A549 (cell line): ENCODE measurements at regions not wholly inside any gene's neighbourhood (a gene's known extent, or its start where the extent isn't known, plus 50 kb on each side); places are given as distances from the start of the nearest gene placed in this dataset.

Experiments used
- ATAC-seq, 2 experiments: fragments of 200-7000 bp in 1 of 2; fragments of >200 bp in 1 of 2; cut with Nextera tagmentation in 1 of 2; cut with Tn5 transposase in 1 of 2; 3 replicates each; pipeline versions ENCODE4 v1.8.0 to v1.9.1; 2018 to 2020; ENCODE audit warnings: mild to moderate bottlenecking in 1 of 2, moderate library complexity in 1 of 2
- CTCF ChIA-PET: fragments of 300-600 bp; sonication (Branson Sonifier 250); formaldehyde crosslinking; extraction: SDS; loops from one replicate; lab custom pipeline; 2021; ENCODE audit warnings: antibody characterized with exemption, inconsistent platforms; lab: Yijun Ruan, JAX
- POLR2A ChIA-PET: fragments of 350-600 bp; formaldehyde crosslinking; extraction: SDS; loops from one replicate; lab custom pipeline; 2021; ENCODE audit warnings: antibody characterized with exemption, inconsistent platforms; lab: Yijun Ruan, JAX
- DNase-seq, 2 experiments: peaks; one replicate each; pipeline versions ENCODE4 v3.0.0 to v3.0.0-alpha.2; 2011 to 2016; ENCODE audit warnings: low read depth in 1 of 2, low spot score in 1 of 2
- FAIRE-seq: peaks from 2 replicates; lab custom pipeline; 2011; peaks lifted over from hg19 to GRCh38; lab: Jason Lieb, UNC
- H3K27ac ChIP-seq, 2 experiments: fragments of >200 bp; sonication (Bioruptor Twin); formaldehyde crosslinking; 3 replicates each; pipeline ENCODE4 v1.5.1; 2016 to 2017
- H3K4me1 ChIP-seq: fragments of >200 bp; sonication (Bioruptor Twin); formaldehyde crosslinking; 3 replicates; pipeline ENCODE4 v1.6.1; 2016
- H3K4me2 ChIP-seq: fragments of >200 bp; sonication (Bioruptor Twin); formaldehyde crosslinking; 3 replicates; pipeline ENCODE4 v1.6.1; 2016
- H3K4me3 ChIP-seq: fragments of >200 bp; sonication (Bioruptor Twin); formaldehyde crosslinking; 3 replicates; pipeline ENCODE4 v1.5.1; 2016
- H3K9me3 ChIP-seq: fragments of >200 bp; sonication (Bioruptor Twin); formaldehyde crosslinking; 3 replicates; pipeline ENCODE4 v1.6.1; 2016
- BCL3 ChIP-seq: fragments of >200 bp; sonication (Bioruptor Twin); formaldehyde crosslinking; IDR thresholded peaks from 3 replicates; pipeline ENCODE4 v1.6.1; 2016
- CBX8 ChIP-seq: fragments of 200-600 bp; sonication (generic); IDR thresholded peaks from 2 replicates; pipeline ENCODE4 v1.6.1; 2016
- CEBPB ChIP-seq, 2 experiments: fragments of >200 bp in 1 of 2; sonication (Bioruptor Twin) in 1 of 2; formaldehyde crosslinking in 1 of 2; IDR thresholded peaks; 2 replicates each; pipeline ENCODE4 v1.6.1; 2012 to 2016
- CHD4 ChIP-seq: fragments of 200-600 bp; sonication (generic); IDR thresholded peaks from 2 replicates; pipeline ENCODE4 v1.6.1; 2016; ENCODE audit warnings: antibody characterized with exemption, mild to moderate bottlenecking, borderline replicate concordance
- EHF ChIP-seq: fragments of 250-450 bp; sonication (Bioruptor Pico); IDR thresholded peaks from 2 replicates; pipeline ENCODE4 v1.5.0; 2020; ENCODE audit warnings: mild to moderate bottlenecking
- EHMT2 ChIP-seq: fragments of 200-600 bp; sonication (generic); IDR thresholded peaks from 2 replicates; pipeline ENCODE4 v1.6.1; 2016; ENCODE audit warnings: antibody characterized with exemption, low read depth, mild to moderate bottlenecking, moderate library complexity
- EP300 ChIP-seq, 2 experiments: fragments of >200 bp; sonication (Bioruptor Twin); formaldehyde crosslinking; IDR thresholded peaks; 2 replicates in 1 of 2; 3 replicates in 1 of 2; pipeline ENCODE4 v1.6.1; 2016 to 2017
- GATA3 ChIP-seq: IDR thresholded peaks from 2 replicates; pipeline ENCODE4 v1.6.1; 2012; ENCODE audit warnings: borderline replicate concordance
- HOXA7 ChIP-seq: fragments of 250-450 bp; sonication (Bioruptor Pico); IDR thresholded peaks from 2 replicates; pipeline ENCODE4 v1.5.0; 2020; ENCODE audit warnings: mild to moderate bottlenecking, moderate library complexity
- HOXB5 ChIP-seq: fragments of 250-450 bp; sonication (Bioruptor Pico); IDR thresholded peaks from 2 replicates; pipeline ENCODE4 v1.5.0; 2020; ENCODE audit warnings: mild to moderate bottlenecking, moderate library complexity
- JUN ChIP-seq, 2 experiments: fragments of >200 bp; sonication (Bioruptor Twin); formaldehyde crosslinking; IDR thresholded peaks; 2 replicates in 1 of 2; 3 replicates in 1 of 2; pipeline ENCODE4 v1.6.1; 2016 to 2017
- KDM1A ChIP-seq: fragments of 200-600 bp; sonication (generic); IDR thresholded peaks from 2 replicates; pipeline ENCODE4 v1.6.1; 2016; ENCODE audit warnings: low read depth, mild to moderate bottlenecking
- KDM5A ChIP-seq: fragments of 200-600 bp; sonication (generic); IDR thresholded peaks from 2 replicates; pipeline ENCODE4 v1.6.1; 2016; ENCODE audit warnings: antibody characterized with exemption, mild to moderate bottlenecking
- MAFK ChIP-seq: fragments of 450-650 bp; IDR thresholded peaks from 2 replicates; pipeline ENCODE4 v1.6.1; 2014; ENCODE audit not compliant: partially characterized antibody
- POLR2A ChIP-seq: IDR thresholded peaks from 2 replicates; pipeline ENCODE4 v1.6.1; 2012; ENCODE audit warnings: mild to moderate bottlenecking, low read length
- RAD21 ChIP-seq, 2 experiments: fragments of >200 bp in 1 of 2; sonication (Bioruptor Twin) in 1 of 2; formaldehyde crosslinking in 1 of 2; IDR thresholded peaks in 1 of 2; conservative IDR thresholded peaks in 1 of 2; 2 replicates in 1 of 2; 3 replicates in 1 of 2; pipeline ENCODE4 v1.6.1; 2012 to 2018; ENCODE audit warnings: inconsistent platforms in 1 of 2
- RCOR1 ChIP-seq: fragments of 150-350 bp; IDR thresholded peaks from 2 replicates; pipeline ENCODE4 v1.6.1; 2014; ENCODE audit warnings: antibody characterized with exemption, low read length, low read depth
- REST ChIP-seq: fragments of 200-600 bp; sonication (generic); IDR thresholded peaks from 2 replicates; pipeline ENCODE4 v1.6.1; 2016; ENCODE audit warnings: antibody characterized with exemption, mild to moderate bottlenecking, moderate library complexity
- RNF2 ChIP-seq: fragments of 200-600 bp; sonication (generic); IDR thresholded peaks from 2 replicates; pipeline ENCODE4 v1.6.1; 2016; ENCODE audit warnings: low read depth, mild to moderate bottlenecking, antibody characterized with exemption, moderate library complexity, borderline replicate concordance
- SMC3 ChIP-seq: fragments of >200 bp; sonication (Bioruptor Twin); formaldehyde crosslinking; IDR thresholded peaks from 3 replicates; pipeline ENCODE4 v1.6.1; 2018; ENCODE audit warnings: inconsistent platforms
- SREBF2 ChIP-seq: fragments of 450-650 bp; IDR thresholded peaks from 2 replicates; pipeline ENCODE4 v1.6.1; 2014; ENCODE audit warnings: mild to moderate bottlenecking, moderate library complexity
- TP53 ChIP-seq: fragments of 250-450 bp; sonication (Bioruptor Pico); IDR thresholded peaks from 2 replicates; pipeline ENCODE4 v1.5.0; 2021; ENCODE audit warnings: mild to moderate bottlenecking, moderate library complexity
- ZSCAN20 ChIP-seq: fragments of 250-450 bp; sonication (Bioruptor Pico); IDR thresholded peaks from 2 replicates; pipeline ENCODE4 v1.8.0; 2022; ENCODE audit warnings: mild to moderate bottlenecking, moderate library complexity
- WGBS: methylation state at CpG from one replicate; pipeline ENCODE4 v1.1.6; 2017; ENCODE audit errors: missing lambda C conversion rate; 5-methylcytosine and 5-hydroxymethylcytosine counted together
- TF ChIP-seq, protein P1 (sequence below): IDR thresholded peaks from 2 replicates; pipeline ENCODE4 v1.6.1; 2012; ENCODE audit warnings: low read depth, borderline replicate concordance
- TF ChIP-seq, protein P2 (sequence below): fragments of >200 bp; sonication (Bioruptor Twin); formaldehyde crosslinking; IDR thresholded peaks from 2 replicates; pipeline ENCODE4 v1.6.1; 2016
- TF ChIP-seq, protein P3 (sequence below): IDR thresholded peaks from 2 replicates; pipeline ENCODE4 v1.6.1; 2012
- TF ChIP-seq, protein P4 (sequence below): IDR thresholded peaks from 2 replicates; pipeline ENCODE4 v1.6.1; 2012

DNA sequence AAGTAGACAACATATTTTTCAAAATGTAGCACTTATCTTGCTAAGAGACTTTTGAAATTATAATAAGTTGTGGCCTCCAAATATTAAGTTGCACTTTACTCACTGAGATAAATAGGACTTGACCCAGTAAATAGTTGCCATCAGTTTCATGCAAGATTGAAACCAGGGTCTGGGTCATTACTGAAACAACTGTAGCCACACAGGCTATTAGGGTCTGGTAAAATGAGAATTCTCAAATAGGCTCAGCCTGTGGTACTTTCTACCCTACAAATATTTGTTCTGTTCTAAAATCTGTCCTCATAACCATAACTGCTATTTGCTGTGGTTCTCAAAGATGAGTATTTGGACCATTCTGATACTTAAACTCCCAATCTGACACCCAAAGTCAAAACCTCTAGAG is 115.4 kb upstream of the STK17B start:
- Histone ChIP-seq H3K27ac (no peak overlapping the region), H3K4me2 (no peak overlapping the region), H3K4me1 (peaks cover 3% of the 10 kb centered on the region; the same call in 1 of the 3 replicates), H3K9me3 (no peaks in the 10 kb centered on the region), H3K4me3 (no peak overlapping the region)
- POLR2A ChIA-PET: no interaction called here
- FAIRE-seq (no peak), ATAC-seq (no peak), DNase-seq (no peak)
- no peak for TF ChIP-seq MAFK
- TF ChIP-seq, protein P1, sequence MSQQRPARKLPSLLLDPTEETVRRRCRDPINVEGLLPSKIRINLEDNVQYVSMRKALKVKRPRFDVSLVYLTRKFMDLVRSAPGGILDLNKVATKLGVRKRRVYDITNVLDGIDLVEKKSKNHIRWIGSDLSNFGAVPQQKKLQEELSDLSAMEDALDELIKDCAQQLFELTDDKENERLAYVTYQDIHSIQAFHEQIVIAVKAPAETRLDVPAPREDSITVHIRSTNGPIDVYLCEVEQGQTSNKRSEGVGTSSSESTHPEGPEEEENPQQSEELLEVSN: no peak
- TF ChIP-seq POLR2A: no peak
- TF ChIP-seq TP53 (CRISPR knock-in tag): no peak
- TF ChIP-seq RNF2: no peak
- no peak for TF ChIP-seq EP300 (IDR thresholded peaks at IDR 0.05)
- TF ChIP-seq, protein P2, sequence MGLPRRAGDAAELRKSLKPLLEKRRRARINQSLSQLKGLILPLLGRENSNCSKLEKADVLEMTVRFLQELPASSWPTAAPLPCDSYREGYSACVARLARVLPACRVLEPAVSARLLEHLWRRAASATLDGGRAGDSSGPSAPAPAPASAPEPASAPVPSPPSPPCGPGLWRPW: no peak
- no peak for TF ChIP-seq CBX8
- no peak for TF ChIP-seq HOXB5 (CRISPR knock-in tag)
- no peak for TF ChIP-seq CHD4
- TF ChIP-seq EHF (CRISPR knock-in tag): no peak
- no peak for TF ChIP-seq JUN (IDR thresholded peaks at IDR 0.05)
- no peak for TF ChIP-seq REST
- no peak for TF ChIP-seq GATA3
- TF ChIP-seq CEBPB (IDR thresholded peaks at IDR 0.05): no peak
- TF ChIP-seq HOXA7 (CRISPR knock-in tag): no peak
- CTCF ChIA-PET: interaction anchor here (1.4 kb wide), 1 partner anchor 24 kb away, joined by 3 read pairs; no protein-coding TSS in a partner anchor

GRCh38 chr2:196287523-196287922 is 116.1 kb upstream of the STK17B start:
- DNase-seq (no peak), ATAC-seq (no peak), FAIRE-seq (no peak)
- no peak overlapping the region for H3K27ac ChIP-seq
- no peak overlapping the region for H3K4me3 ChIP-seq
- ChIA-PET POLR2A (no interaction called here), CTCF (no interaction called here)
- H3K4me2 ChIP-seq: no peak overlapping the region
- no peaks in the 10 kb centered on the region for H3K9me3 ChIP-seq
- WGBS: 88% methylated on average over 1 of the region's 1 CpG
- peaks cover 6% of the 10 kb centered on the region; the same call in 1 of the 3 replicates for H3K4me1 ChIP-seq
- no peak for TF ChIP-seq POLR2A
- TF ChIP-seq, protein P3, sequence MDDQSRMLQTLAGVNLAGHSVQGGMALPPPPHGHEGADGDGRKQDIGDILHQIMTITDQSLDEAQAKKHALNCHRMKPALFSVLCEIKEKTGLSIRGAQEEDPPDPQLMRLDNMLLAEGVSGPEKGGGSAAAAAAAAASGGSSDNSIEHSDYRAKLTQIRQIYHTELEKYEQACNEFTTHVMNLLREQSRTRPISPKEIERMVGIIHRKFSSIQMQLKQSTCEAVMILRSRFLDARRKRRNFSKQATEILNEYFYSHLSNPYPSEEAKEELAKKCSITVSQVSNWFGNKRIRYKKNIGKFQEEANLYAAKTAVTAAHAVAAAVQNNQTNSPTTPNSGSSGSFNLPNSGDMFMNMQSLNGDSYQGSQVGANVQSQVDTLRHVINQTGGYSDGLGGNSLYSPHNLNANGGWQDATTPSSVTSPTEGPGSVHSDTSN: no peak
- TF ChIP-seq SMC3: no peak
- no peak for TF ChIP-seq BCL3
- TF ChIP-seq KDM1A: no peak
- TF ChIP-seq RCOR1: no peak
- no peak for TF ChIP-seq SREBF2
- TF ChIP-seq KDM5A: no peak
- TF ChIP-seq RAD21 (conservative IDR thresholded peaks at IDR 0.05 in 1 of 2, IDR thresholded peaks at IDR 0.05 in 1 of 2): no peak
- TF ChIP-seq, protein P1: no peak
- TF ChIP-seq, protein P4, sequence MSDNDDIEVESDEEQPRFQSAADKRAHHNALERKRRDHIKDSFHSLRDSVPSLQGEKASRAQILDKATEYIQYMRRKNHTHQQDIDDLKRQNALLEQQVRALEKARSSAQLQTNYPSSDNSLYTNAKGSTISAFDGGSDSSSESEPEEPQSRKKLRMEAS: no peak
- no peak for TF ChIP-seq REST
- no peak for TF ChIP-seq ZSCAN20 (CRISPR knock-in tag)
- no peak for TF ChIP-seq MAFK
- TF ChIP-seq EHMT2: no peak
